Omental fat pad (tissue), 3 donors: ENCODE measurements at regions not wholly inside any gene's neighbourhood (a gene's known extent, or its start where the extent isn't known, plus 50 kb on each side); places are given as distances from the start of the nearest gene placed in this dataset.
"Not testable (repeated sequence)": the region's sequence is repeated elsewhere in the genome, so short reads cannot be mapped to it uniquely, and the experiment has no call there.

Experiments
- ATAC-seq: fragments of 150-250 bp; one replicate; pipeline ENCODE4 v1.9.1; 2016; ENCODE audit warnings: mild to moderate bottlenecking, moderate library complexity; ENCODE audit not compliant: low FRiP score
- DNase-seq: peaks from one replicate; pipeline ENCODE4 v3.0.0-alpha.2; 2019; ENCODE audit warnings: low spot score
- CTCF ChIP-seq, 3 donors: fragments of 450-650 bp; IDR thresholded peaks; one replicate each; pipeline ENCODE4 v1.5.1; 2016 to 2017; ENCODE audit warnings: antibody characterized with exemption in 3 of 3, mild to moderate bottlenecking in 3 of 3, moderate library complexity in 2 of 3

- DNase-seq: no peak
- TF ChIP-seq CTCF (IDR thresholded peaks at IDR 0.05): no peak
- no peak for ATAC-seq
Measured at GRCh38 chr17:63295839-63296590, 150.1 kb downstream of the CYB561 start.

- DNase-seq: not testable (repeated sequence)
Measured at GRCh38 chr17:63298916-63299315, 147.2 kb downstream of the CYB561 start.

GRCh38 chr17:63304704-63305261 lies 141.3 kb downstream of the CYB561 start:
- TF ChIP-seq CTCF (IDR thresholded peaks at IDR 0.05): no peak
- DNase-seq (no peak), ATAC-seq (no peak)

More at GRCh38 chr17:63298916-63299315, 147.2 kb downstream of the CYB561 start:
- not testable (repeated sequence) for ATAC-seq

GRCh38 chr17:63305857-63306256 lies 140.2 kb downstream of the CYB561 start:
- DNase-seq (no peak), ATAC-seq (no peak)
- TF ChIP-seq CTCF (IDR thresholded peaks at IDR 0.05): no peak

- DNase-seq: no peak
- no peak for ATAC-seq
- TF ChIP-seq CTCF (IDR thresholded peaks at IDR 0.05): no peak
Measured at GRCh38 chr17:63306855-63307254, 139.3 kb downstream of the CYB561 start.

GRCh38 chr17:63308272-63308671 lies 137.8 kb downstream of the CYB561 start:
- ATAC-seq (no peak), DNase-seq (no peak)
- TF ChIP-seq CTCF (IDR thresholded peaks at IDR 0.05): no peak

- no peak for TF ChIP-seq CTCF (IDR thresholded peaks at IDR 0.05)
- ATAC-seq (no peak), DNase-seq (no peak)
Measured at GRCh38 chr17:63309021-63309420, 137.1 kb downstream of the CYB561 start.
